ENCODE measurements at regions not wholly inside any gene's neighbourhood (a gene's known extent, or its start where the extent isn't known, plus 50 kb on each side); places are given as distances from the start of the nearest gene placed in this dataset.

GRCh38 chr1:199287206-199287605 is 648.4 kb downstream of the PTPRC start:
- no peak for TF ChIP-seq CTCF (IDR thresholded peaks at IDR 0.05)
- no peak for TF ChIP-seq POLR2A (IDR thresholded peaks at IDR 0.05)
